ENCODE measurements at regions not wholly inside any gene's neighbourhood (a gene's known extent, or its start where the extent isn't known, plus 50 kb on each side); places are given as distances from the start of the nearest gene placed in this dataset.

DNA sequence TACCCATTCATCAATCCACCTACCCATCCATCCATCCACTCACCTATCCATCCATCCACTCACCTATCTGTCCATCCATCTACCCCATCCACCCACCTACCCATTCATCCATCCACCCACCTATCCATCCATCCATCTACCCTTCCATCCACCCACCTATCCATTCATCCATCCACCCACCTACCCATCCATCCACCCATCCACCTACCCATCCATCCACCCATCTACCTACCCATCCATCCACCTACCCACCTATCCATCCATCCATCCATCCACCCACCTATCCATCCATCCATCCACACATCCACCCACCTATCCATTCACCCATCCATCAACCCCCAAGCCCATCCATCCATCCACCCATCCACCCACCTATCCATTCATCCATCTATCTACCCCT is 267.1 kb downstream of the MRTFB start:
- H2BK12ac ChIP-seq (ENCODE audit: insufficient read length, low read depth, low read length) = no peak overlapping the region
- no peak overlapping the region for H3K4ac ChIP-seq (ENCODE audit: low read depth, low read length)
- H2BK15ac ChIP-seq (ENCODE audit: low read depth, low read length) = no peak overlapping the region
- H3K4me1 ChIP-seq (ENCODE audit: insufficient read depth, low read length) = no peaks in the 10 kb centered on the region
- no peak overlapping the region for H3K18ac ChIP-seq (ENCODE audit: insufficient read length, low read depth, low read length)
- no peak overlapping the region for H4K8ac ChIP-seq (replicated peaks; ENCODE audit: insufficient read length, low read depth, low read length)
- H3K9me3 ChIP-seq (ENCODE audit: control insufficient read depth, low read depth, low read length) = no peaks in the 10 kb centered on the region
- H3K36me3 Mint-ChIP-seq (ENCODE audit: insufficient read depth in 1 of 3, low read depth in 3 of 3) = peaks cover 2 to 13% (median 4%) of the 10 kb centered on the region in 3 experiments; a peak in 6 of 7 replicates
- no peak overlapping the region for H2BK120ac ChIP-seq (ENCODE audit: low read depth, low read length, poor library complexity, severe bottlenecking)
- H3K23ac ChIP-seq (ENCODE audit: insufficient read length, low read depth, low read length) = no peak overlapping the region
- H3T11ph ChIP-seq (ENCODE audit: low read length) = no peak overlapping the region
- no peaks in the 10 kb centered on the region for H3K79me1 ChIP-seq (ENCODE audit: insufficient read depth, low read depth, low read length, poor library complexity, severe bottlenecking)
- no peaks in the 10 kb centered on the region for H3K79me2 ChIP-seq (ENCODE audit: insufficient read depth, low read length)
- no peak for DNase-seq
- no peak overlapping the region for H3K4me2 ChIP-seq (ENCODE audit: insufficient read depth, insufficient read length, low read length)
- no peaks in the 10 kb centered on the region for H3K27me3 ChIP-seq (ENCODE audit: insufficient read depth, low read length)
- peaks cover 13 to 16% of the 10 kb centered on the region in 2 experiments; a peak in 4 of 5 replicates for H3K9me3 Mint-ChIP-seq
- no peak overlapping the region for H3K27ac Mint-ChIP-seq
- H3K4me3 Mint-ChIP-seq = no peak overlapping the region
- TF ChIP-seq, protein P1, sequence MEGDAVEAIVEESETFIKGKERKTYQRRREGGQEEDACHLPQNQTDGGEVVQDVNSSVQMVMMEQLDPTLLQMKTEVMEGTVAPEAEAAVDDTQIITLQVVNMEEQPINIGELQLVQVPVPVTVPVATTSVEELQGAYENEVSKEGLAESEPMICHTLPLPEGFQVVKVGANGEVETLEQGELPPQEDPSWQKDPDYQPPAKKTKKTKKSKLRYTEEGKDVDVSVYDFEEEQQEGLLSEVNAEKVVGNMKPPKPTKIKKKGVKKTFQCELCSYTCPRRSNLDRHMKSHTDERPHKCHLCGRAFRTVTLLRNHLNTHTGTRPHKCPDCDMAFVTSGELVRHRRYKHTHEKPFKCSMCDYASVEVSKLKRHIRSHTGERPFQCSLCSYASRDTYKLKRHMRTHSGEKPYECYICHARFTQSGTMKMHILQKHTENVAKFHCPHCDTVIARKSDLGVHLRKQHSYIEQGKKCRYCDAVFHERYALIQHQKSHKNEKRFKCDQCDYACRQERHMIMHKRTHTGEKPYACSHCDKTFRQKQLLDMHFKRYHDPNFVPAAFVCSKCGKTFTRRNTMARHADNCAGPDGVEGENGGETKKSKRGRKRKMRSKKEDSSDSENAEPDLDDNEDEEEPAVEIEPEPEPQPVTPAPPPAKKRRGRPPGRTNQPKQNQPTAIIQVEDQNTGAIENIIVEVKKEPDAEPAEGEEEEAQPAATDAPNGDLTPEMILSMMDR (conservative IDR thresholded peaks at IDR 0.05) = no peak
- H2BK5ac ChIP-seq (ENCODE audit: insufficient read length, low read length) = no peak overlapping the region
- peaks cover 9% of the 10 kb centered on the region for H3K27me3 Mint-ChIP-seq (ENCODE audit: low read depth)
- H3K27ac ChIP-seq (ENCODE audit: insufficient read length, low read depth, low read length) = no peak overlapping the region
- no peak overlapping the region for H3K9ac ChIP-seq (ENCODE audit: extremely low read depth, insufficient read length, low read length)
- H4K5ac ChIP-seq (ENCODE audit: insufficient read length, low read depth, low read length) = no peak overlapping the region
- no peak overlapping the region for H3K56ac ChIP-seq (ENCODE audit: insufficient read length, low read depth, low read length)
- H3K4me1 Mint-ChIP-seq = peaks cover 0 to 4% of the 10 kb centered on the region in 2 experiments; a peak in 1 of 4 replicates
- no peak overlapping the region for H4K91ac ChIP-seq (ENCODE audit: insufficient read length, low read depth, low read length)
- H2AFZ ChIP-seq (ENCODE audit: low read length) = no peak overlapping the region
- H3K23me2 ChIP-seq (ENCODE audit: insufficient read length, low read depth, low read length, poor library complexity, severe bottlenecking) = no peaks in the 10 kb centered on the region
- H4K20me1 ChIP-seq (ENCODE audit: control insufficient read depth, insufficient read depth, insufficient read length) = no peaks in the 10 kb centered on the region
- H2BK20ac ChIP-seq (ENCODE audit: low read depth, low read length, poor library complexity, severe bottlenecking) = no peak overlapping the region
- no peak overlapping the region for H2AK5ac ChIP-seq (ENCODE audit: insufficient read length, low read length)
- no peak overlapping the region for H3K14ac ChIP-seq (ENCODE audit: insufficient read depth, low read length)

Measured in H9 (cell line).